SK-N-MC (cell line): ENCODE measurements at regions not wholly inside any gene's neighbourhood (a gene's known extent, or its start where the extent isn't known, plus 50 kb on each side); places are given as distances from the start of the nearest gene placed in this dataset.

Source experiments
- EZH2 ChIP-seq: fragments of 200-600 bp; sonication (generic); IDR thresholded peaks from one replicate; pipeline ENCODE4 v1.6.1; 2017; ENCODE audit warnings: antibody characterized with exemption
- POLR2AphosphoS5 ChIP-seq: IDR thresholded peaks from 2 replicates; pipeline ENCODE4 v1.6.1; 2012; ENCODE audit warnings: mild to moderate bottlenecking, low read depth, low read length, borderline replicate concordance

- TF ChIP-seq EZH2 (no peak), POLR2AphosphoS5 (no peak)
These were observed 389.6 kb downstream of the TRIB2 start for GRCh38 chr2:13106302-13106701.
